ENCODE measurements at regions not wholly inside any gene's neighbourhood (a gene's known extent, or its start where the extent isn't known, plus 50 kb on each side); places are given as distances from the start of the nearest gene placed in this dataset.

GRCh38 chr4:92249541-92249940, 54.2 kb upstream of the GRID2 start:
- TF ChIP-seq POLR2A (IDR thresholded peaks at IDR 0.05) (no peak), CTCF (IDR thresholded peaks at IDR 0.05) (no peak)
